B cell (primary cell): ENCODE measurements at regions not wholly inside any gene's neighbourhood (a gene's known extent, or its start where the extent isn't known, plus 50 kb on each side); places are given as distances from the start of the nearest gene placed in this dataset.

Experiments
- CTCF ChIP-seq: fragments of 200-600 bp; IDR thresholded peaks from one replicate; pipeline ENCODE4 v1.8.0; 2022; ENCODE audit warnings: antibody characterized with exemption, mild to moderate bottlenecking
- EZH2 ChIP-seq: IDR thresholded peaks from 2 replicates; pipeline ENCODE4 v1.6.1; 2012; ENCODE audit warnings: borderline replicate concordance, low read depth, mild to moderate bottlenecking, moderate library complexity, low read length; ENCODE audit not compliant: insufficient read depth, poor library complexity, severe bottlenecking

- TF ChIP-seq CTCF (no peak), EZH2 (no peak)
These were observed 106.6 kb upstream of the BARHL2 start for GRCh38 chr1:90823686-90824085.
